Spinal cord (tissue), 9 donors: ENCODE measurements at regions not wholly inside any gene's neighbourhood (a gene's known extent, or its start where the extent isn't known, plus 50 kb on each side); places are given as distances from the start of the nearest gene placed in this dataset.
A peak's percentile ranks its signal among the peaks of the same experiment; 100 is the strongest.

ENCODE experiments used
- DNase-seq, 6 donors: peaks; one replicate each; pipeline versions ENCODE4 v3.0.0 to v3.0.0-alpha.2; 2013 to 2015; ENCODE audit warnings: low spot score in 6 of 6, low read depth in 4 of 6
- H3K27ac ChIP-seq: one replicate; pipeline ENCODE4 v1.5.1; 2013; ENCODE audit warnings: low read depth, low read length, control low read depth
- H3K27me3 ChIP-seq: one replicate; pipeline ENCODE4 v1.6.1; 2013; ENCODE audit warnings: low read length; ENCODE audit not compliant: control insufficient read depth, insufficient read depth
- H3K36me3 ChIP-seq: one replicate; pipeline ENCODE4 v1.6.1; 2013; ENCODE audit warnings: low read length; ENCODE audit not compliant: control insufficient read depth, insufficient read depth
- H3K4me1 ChIP-seq: one replicate; pipeline ENCODE4 v1.6.1; 2013; ENCODE audit warnings: low read length; ENCODE audit not compliant: control insufficient read depth, insufficient read depth
- H3K4me3 ChIP-seq: one replicate; pipeline ENCODE4 v1.5.1; 2013; ENCODE audit warnings: low read depth, low read length, control low read depth
- H3K9me3 ChIP-seq: one replicate; pipeline ENCODE4 v1.6.1; 2013; ENCODE audit warnings: low read length; ENCODE audit not compliant: control insufficient read depth, insufficient read depth
- WGBS: methylation state at CpG from one replicate; pipeline ENCODE4 v1.1.5; 2013; ENCODE audit warnings: missing lambda C conversion rate; ENCODE audit not compliant: insufficient coverage; 5-methylcytosine and 5-hydroxymethylcytosine counted together
- donor health status: healthy.

- peak in 1 of 6 donors; percentile 26 for DNase-seq
- no peak overlapping the region for H3K27ac ChIP-seq
- H3K9me3 ChIP-seq = no peaks in the 10 kb centered on the region
- no peaks in the 10 kb centered on the region for H3K27me3 ChIP-seq
- no peaks in the 10 kb centered on the region for H3K4me1 ChIP-seq
- 50% methylated on average over 1 of the region's 3 CpGs for WGBS
- no peak overlapping the region for H3K4me3 ChIP-seq
- H3K36me3 ChIP-seq = no peaks in the 10 kb centered on the region
Observed at GRCh38 chr3:187963677-187964385, 190.1 kb upstream of the LPP start.

- no peak for DNase-seq
- WGBS = no CpG with 5 or more reads among the region's 2 CpGs
- Histone ChIP-seq H3K27me3 (no peaks in the 10 kb centered on the region), H3K36me3 (no peaks in the 10 kb centered on the region), H3K4me3 (no peak overlapping the region), H3K9me3 (no peaks in the 10 kb centered on the region), H3K27ac (no peak overlapping the region), H3K4me1 (no peaks in the 10 kb centered on the region)
Observed at GRCh38 chr3:187964760-187965159, 189.2 kb upstream of the LPP start.

GRCh38 chr3:187966096-187966495 lies 187.9 kb upstream of the LPP start:
- WGBS = 76% methylated on average over 3 of the region's 4 CpGs

GRCh38 chr3:187966636-187967406 lies 187.1 kb upstream of the LPP start:
- Histone ChIP-seq H3K9me3 (no peaks in the 10 kb centered on the region), H3K4me1 (no peaks in the 10 kb centered on the region), H3K36me3 (no peaks in the 10 kb centered on the region), H3K27ac (no peak overlapping the region), H3K27me3 (no peaks in the 10 kb centered on the region), H3K4me3 (no peak overlapping the region)
- 100% methylated on average over 1 of the region's 8 CpGs for WGBS
- peak in 2 of 6 donors; percentile 43 to 85 for DNase-seq

More at GRCh38 chr3:187966096-187966495, 187.9 kb upstream of the LPP start:
- no peaks in the 10 kb centered on the region for H3K27me3 ChIP-seq
- no peaks in the 10 kb centered on the region for H3K36me3 ChIP-seq
- H3K4me3 ChIP-seq = no peak overlapping the region
- H3K9me3 ChIP-seq = no peaks in the 10 kb centered on the region
- H3K4me1 ChIP-seq = no peaks in the 10 kb centered on the region
- no peak overlapping the region for H3K27ac ChIP-seq
- DNase-seq = no peak

- no peaks in the 10 kb centered on the region for H3K9me3 ChIP-seq
- no peaks in the 10 kb centered on the region for H3K36me3 ChIP-seq
- no peak overlapping the region for H3K4me3 ChIP-seq
- no peaks in the 10 kb centered on the region for H3K4me1 ChIP-seq
- DNase-seq = no peak
- H3K27me3 ChIP-seq = no peaks in the 10 kb centered on the region
- no peak overlapping the region for H3K27ac ChIP-seq
- 68% methylated on average over 4 of the region's 5 CpGs for WGBS
Observed at GRCh38 chr3:187967993-187968392, 186.0 kb upstream of the LPP start.

GRCh38 chr3:187968883-187969580 lies 184.9 kb upstream of the LPP start:
- WGBS = 100% methylated on average over 1 of the region's 2 CpGs
- H3K9me3 ChIP-seq = no peaks in the 10 kb centered on the region

GRCh38 chr3:187969581-187969950 lies 184.4 kb upstream of the LPP start:
- no peaks in the 10 kb centered on the region for H3K9me3 ChIP-seq
- H3K36me3 ChIP-seq = no peaks in the 10 kb centered on the region
- H3K4me3 ChIP-seq = no peak overlapping the region
- no peak overlapping the region for H3K27ac ChIP-seq
- no peaks in the 10 kb centered on the region for H3K27me3 ChIP-seq
- no peaks in the 10 kb centered on the region for H3K4me1 ChIP-seq
- 87% methylated on average over 2 of the region's 3 CpGs for WGBS
- DNase-seq = no peak

More at GRCh38 chr3:187968883-187969580, 184.9 kb upstream of the LPP start:
- H3K27me3 ChIP-seq = no peaks in the 10 kb centered on the region
- H3K36me3 ChIP-seq = no peaks in the 10 kb centered on the region
- no peak overlapping the region for H3K27ac ChIP-seq
- DNase-seq = no peak
- no peaks in the 10 kb centered on the region for H3K4me1 ChIP-seq
- H3K4me3 ChIP-seq = no peak overlapping the region

GRCh38 chr3:187970106-187970505 lies 183.9 kb upstream of the LPP start:
- Histone ChIP-seq H3K36me3 (no peaks in the 10 kb centered on the region), H3K27me3 (no peaks in the 10 kb centered on the region), H3K4me3 (no peak overlapping the region), H3K9me3 (no peaks in the 10 kb centered on the region), H3K27ac (no peak overlapping the region), H3K4me1 (no peaks in the 10 kb centered on the region)
- DNase-seq = no peak

- Histone ChIP-seq H3K27me3 (no peaks in the 10 kb centered on the region), H3K4me3 (no peak overlapping the region), H3K27ac (no peak overlapping the region), H3K4me1 (no peaks in the 10 kb centered on the region), H3K36me3 (no peaks in the 10 kb centered on the region), H3K9me3 (no peaks in the 10 kb centered on the region)
- WGBS = 81% methylated on average over 4 of the region's 4 CpGs
- DNase-seq = no peak
Observed at GRCh38 chr3:187971629-187972028, 182.3 kb upstream of the LPP start.
